GM18907 (cell line): ENCODE measurements at regions not wholly inside any gene's neighbourhood (a gene's known extent, or its start where the extent isn't known, plus 50 kb on each side); places are given as distances from the start of the nearest gene placed in this dataset.
"Not testable (repeated sequence)": the region's sequence is repeated elsewhere in the genome, so short reads cannot be mapped to it uniquely, and the experiment has no call there.

ENCODE experiments used
- ATAC-seq: cut with Tn5 transposase; IDR thresholded peaks from one replicate; pipeline ENCODE4 v1.9.1; 2021; ENCODE audit warnings: mild to moderate bottlenecking, moderate library complexity; ENCODE audit not compliant: unreplicated experiment

DNA sequence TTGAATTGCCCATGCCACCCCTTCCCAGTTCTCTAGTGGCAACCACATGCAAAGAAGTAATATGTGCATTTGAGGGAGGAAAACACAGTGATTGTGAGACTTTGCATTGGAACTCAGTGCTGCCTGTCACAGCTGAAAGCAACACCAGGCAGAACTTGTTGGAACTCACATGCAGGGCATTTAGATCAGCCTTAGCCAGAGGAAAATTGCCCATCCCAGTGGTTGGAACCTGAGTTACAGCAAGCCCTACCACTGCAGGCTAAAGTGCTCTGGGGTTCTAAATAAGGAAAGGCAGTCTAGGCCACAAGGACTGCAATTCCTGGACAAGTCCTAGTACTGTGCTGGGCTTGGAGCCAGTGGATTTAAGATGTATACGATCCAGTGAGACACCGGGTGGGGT, 245.3 kb upstream of the UFL1 start:
- ATAC-seq = no peak

DNA sequence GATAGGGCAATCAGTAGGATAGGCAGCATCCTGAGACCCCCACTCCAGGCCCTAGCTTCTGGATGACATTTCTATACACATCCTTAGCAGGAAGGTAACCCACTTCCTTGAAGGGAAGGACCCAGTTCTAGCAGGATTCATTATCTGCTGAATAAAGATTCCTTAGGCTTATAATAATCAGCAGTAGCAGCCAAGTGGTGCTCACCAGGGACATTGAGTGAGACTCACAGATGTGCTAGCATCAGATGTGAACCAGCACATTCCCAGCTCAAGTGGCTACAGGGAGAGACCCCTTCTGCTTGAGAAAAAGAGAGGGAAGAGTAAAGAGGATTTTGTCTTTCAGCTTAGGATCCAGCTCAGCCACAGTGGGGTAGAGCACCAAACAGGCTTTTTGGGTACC, 244.8 kb upstream of the UFL1 start:
- no peak for ATAC-seq

DNA sequence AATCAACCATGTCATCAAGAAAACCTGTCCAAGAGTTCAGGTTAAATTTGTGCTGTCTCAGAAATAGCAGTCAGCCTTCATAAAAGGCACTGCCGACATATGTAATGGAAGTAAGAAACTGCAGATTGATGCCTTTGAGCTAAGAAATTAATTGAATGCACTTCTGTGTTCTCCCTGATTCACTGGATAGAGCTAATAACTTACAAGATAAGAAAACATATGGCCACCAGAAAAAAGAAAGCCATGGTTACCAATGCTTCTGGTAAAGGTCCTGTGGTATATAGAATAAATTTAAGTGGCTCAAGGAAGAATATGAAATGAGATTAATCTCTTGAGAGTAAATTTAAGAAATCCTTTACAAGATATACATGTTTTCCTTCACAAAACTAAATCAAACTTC, 242.5 kb upstream of the UFL1 start:
- no peak for ATAC-seq

DNA sequence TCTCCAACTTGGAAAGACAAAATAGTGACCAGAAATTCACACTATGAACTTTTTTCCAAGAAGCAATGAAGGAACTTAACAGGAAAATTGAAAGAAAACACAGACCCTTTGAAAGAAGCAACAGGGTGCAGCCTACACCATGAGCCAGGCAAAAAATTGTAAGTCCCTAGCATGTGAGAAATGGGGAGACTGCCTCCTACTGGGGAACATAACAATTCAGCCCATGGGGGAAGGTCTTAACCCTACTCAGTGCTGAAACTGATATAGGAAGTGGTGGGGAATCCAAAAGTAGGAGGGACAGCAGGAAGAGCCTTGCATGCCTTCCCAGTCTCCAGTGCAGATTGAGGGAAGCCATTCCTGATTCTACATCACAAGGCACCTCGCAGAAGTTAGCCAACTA, 235.1 kb upstream of the UFL1 start:
- ATAC-seq = no peak

DNA sequence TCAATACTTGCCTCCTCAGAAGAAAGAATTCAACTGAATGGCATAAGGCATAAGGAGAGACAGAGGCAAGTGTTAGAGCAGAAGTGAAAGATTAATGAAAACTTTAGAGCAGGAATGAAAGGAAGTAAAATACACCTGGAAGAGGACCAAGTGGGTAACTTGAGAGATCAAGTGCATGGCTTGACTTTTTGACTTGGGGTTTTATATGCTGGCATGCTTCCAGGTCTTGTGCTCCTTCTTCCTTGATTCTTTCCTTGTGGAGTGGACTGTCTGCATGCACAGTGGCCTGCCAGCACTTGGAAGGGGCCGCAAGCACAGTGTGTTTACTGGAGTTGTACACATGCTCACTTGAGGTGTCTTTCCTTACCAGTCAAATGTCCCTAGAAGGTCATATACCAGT, 222.1 kb upstream of the UFL1 start:
- no peak for ATAC-seq

DNA sequence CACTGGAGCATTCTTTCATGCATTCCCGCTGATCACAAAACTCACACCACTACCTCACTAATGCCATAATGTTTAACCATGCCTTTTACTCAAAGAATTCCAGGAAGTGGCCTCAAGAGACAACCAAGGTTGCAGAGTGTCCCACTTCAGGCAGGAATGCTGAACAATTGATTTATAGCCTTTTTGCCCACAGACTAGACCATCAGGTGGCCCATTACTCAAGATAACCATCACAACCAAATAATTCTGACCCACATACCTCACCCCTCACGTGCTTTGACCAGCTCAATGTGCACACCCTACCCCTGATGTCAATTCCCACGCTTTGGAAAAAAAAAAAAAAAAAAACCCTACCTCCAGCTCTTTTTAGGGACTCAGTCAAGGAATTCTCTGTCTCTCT, 220.6 kb upstream of the UFL1 start:
- ATAC-seq = no peak

DNA sequence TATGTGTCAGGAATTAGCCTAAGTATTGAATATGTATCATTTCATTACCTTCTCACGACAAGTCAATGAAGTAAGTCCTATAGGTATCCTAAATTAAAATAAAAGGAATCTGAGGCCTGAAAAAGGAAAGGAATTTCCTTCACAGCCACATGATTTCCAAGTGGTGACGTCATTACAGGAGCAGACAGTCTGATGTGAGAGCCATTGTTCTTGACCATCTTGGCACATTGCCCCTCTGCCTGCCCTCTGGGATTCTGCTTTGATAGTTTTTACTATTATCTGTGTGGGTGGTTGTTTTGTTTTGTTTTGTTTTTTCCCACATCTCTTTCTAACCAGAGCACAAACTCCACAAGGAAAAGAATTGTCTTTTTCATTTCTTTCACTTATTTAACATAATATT, 219.8 kb upstream of the UFL1 start:
- no peak for ATAC-seq

DNA sequence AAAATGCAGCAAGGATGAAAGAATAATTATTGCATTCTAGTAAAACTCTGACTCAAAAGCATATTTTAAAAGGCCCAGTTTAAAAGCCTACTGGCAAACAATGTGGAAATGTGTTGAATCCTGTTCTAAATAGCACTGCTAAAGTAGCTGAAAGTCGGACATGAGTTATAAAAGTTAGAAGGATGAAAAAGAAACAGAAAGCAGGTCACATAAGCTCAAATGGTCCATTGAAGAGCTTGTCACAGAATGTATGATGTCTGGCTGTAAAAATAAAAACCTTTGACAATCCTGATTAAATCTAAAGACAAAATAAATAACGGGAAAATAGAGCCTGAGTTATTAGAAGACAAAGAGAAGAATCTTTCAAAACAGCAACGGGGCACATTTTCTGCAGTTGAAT, 218.6 kb upstream of the UFL1 start:
- no peak for ATAC-seq

DNA sequence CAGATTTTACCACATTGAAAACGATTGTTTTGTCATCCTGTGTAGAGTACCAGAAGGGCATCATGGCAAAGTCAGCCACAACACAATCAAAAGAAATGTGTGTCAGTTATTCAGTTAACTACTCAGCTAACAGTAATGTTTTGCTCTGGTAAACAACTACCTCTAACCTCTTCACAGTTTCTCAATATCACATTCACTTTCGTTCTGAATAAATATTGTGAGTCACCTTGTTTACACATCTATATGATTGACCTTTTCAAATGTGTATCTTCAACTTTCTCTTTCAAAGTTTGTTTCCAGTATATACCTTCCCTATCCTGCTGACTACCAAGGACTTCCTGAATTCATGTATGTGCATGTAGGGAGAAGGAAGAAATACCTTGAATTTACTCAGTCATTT, 216.6 kb upstream of the UFL1 start:
- ATAC-seq = peak; percentile 94

DNA sequence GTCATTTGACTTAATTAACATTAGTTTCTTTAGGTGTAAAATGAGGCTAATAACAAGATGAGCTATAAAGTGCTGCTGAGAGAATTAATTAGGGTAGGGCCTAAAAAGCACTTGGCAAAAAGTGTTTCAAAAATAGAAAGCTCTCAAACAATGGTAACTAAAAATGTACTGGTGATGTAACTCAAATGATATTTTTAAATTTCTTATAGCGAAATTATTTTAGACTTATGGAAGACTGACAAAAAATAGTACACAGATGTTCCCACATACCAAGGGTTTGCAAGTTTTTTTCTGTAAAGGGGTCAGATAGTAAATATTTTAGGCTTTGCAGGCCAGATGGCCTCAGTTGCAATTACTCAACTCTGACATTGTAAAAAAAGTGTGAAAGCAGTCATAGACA, 190.7 kb upstream of the UFL1 start:
- no peak for ATAC-seq

DNA sequence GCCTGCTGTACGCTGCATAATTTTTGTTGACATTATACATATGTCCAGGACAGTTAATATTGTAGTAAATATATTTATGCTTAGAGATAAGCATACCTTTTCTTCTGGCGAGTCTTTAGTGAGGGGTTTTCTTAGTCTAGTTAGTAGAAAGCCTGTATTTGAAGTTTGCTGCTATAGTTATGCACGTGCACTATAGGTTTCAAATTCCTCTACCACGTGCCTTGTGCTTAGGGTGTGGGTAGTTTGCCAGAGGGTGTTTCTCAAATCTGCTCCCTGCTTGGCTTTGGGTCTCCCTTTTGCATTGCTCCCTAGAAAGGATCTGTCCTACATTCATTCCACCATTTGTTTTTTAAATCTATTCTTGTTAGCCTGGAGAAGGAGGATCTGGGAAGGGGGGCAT, 181.4 kb upstream of the UFL1 start:
- no peak for ATAC-seq

DNA sequence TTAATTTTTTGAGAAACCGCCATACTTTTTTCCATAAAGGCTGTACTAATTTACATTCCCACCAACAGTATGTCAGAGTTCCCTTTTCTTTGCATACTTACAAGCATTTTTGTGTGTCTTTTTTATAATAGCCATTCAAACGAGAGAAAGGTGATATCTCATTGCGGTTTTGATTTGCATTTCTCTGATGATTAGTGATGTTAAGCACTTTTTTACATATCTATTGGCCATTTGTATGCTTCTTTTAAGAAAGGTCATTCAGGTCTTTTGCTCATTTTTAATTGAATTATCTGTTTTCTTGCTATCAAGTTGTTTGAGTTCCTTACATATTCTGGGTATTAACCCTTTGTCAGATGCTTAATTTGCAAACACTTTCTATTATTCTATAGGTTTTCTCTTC, 176.1 kb upstream of the UFL1 start:
- ATAC-seq = no peak

DNA sequence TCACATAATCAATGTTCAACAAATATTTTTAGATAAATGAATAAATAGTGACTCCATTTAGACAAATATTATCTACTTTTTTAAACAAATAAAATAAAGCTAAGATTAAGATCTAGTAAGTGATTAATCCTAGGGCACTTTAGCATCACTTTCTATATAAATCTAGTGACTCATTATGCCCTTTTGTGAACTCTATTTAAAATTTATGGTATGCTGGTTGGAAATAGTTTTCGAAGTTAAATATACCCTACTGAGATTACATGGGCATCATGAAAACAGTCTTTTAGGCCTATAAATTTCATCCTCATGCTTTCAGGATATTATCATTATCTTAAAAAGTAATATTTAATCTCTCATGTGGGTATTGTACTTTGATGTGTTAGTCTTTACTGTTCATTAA, 140.4 kb upstream of the UFL1 start:
- ATAC-seq = no peak

DNA sequence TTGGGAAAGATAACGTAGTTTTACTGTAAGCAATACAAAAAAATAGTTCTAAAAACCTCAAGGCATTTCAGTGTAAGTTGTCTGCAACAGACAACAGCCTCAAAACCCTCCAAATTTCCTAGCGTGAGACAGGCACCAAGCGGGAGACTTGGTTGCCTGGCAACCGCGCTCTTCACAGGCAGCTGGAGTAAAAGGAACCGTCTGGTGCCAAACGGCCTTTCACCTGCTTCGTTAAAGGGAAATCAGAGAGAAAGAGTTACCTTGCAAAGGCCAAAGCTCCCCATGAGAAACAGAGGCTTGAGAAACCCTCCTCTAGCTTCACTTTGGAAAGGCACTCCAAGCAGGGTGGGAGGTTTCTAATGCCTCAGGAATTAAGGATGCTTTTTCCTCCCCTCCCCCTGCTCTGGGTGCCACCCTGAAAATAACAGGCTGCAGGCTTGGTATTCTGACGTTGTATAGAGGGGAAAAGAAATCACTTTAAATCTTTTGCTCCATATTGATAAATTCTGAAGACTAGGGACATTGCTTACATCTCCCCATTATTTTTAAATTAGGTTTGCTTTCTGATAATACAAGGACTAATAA, 129.7 kb upstream of the UFL1 start:
- ATAC-seq = peak; percentile 62

DNA sequence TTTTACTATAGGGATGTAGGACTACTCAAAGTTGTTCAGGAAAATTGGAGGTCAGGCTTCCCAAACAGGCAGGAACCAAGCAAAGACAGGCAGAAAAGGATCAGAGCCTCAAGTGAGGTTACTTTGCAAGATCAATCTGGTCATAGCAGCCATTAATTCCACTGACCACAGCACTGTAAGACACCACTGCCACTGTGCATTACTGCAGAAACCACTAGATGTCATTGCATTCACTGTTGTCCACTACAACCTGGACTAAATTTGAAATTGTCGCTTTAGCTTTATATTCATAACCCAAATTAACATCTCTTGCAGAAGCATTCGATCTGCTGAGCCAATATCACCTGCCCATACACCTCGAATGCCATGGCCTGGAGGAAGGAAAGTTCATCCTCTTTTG, 126.9 kb upstream of the UFL1 start:
- peak; percentile 48 for ATAC-seq

DNA sequence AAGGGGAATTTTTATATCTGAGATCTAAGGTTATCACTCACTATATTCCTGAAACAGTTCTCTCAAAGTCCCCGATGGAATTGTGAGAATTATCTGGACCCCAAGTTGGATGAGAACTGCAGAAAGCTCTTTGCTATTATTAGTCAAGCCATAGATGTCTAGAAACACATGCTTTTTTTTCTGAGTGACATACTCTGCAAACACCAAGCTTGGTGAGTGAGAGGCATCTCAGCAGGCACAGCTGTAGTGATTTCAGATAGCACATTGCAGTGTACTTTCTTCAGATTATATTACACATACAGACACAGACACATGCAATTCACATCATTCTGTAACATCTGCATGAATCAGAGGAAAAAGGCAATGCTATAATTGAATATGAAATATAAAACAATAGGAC, 111.1 kb upstream of the UFL1 start:
- ATAC-seq = no peak

DNA sequence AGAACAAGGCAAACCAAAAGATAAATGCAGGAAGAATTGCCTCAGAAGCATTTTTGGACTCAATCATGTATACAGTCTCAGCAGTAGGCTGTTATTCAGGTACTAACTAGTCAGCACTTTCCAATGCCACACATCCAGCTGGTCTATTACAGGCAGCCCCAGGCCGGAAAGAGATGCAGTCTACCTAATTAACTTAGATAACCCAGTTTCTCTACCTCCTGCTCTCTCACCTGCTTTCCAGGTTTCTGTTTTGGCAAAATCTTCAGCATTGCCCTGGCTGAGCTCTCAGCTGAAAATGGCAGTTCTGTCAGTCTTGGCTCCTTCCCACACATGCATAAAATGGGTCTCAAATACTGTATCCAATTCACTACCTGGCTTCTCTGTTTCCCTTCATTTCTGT, 101.3 kb upstream of the UFL1 start:
- no peak for ATAC-seq

DNA sequence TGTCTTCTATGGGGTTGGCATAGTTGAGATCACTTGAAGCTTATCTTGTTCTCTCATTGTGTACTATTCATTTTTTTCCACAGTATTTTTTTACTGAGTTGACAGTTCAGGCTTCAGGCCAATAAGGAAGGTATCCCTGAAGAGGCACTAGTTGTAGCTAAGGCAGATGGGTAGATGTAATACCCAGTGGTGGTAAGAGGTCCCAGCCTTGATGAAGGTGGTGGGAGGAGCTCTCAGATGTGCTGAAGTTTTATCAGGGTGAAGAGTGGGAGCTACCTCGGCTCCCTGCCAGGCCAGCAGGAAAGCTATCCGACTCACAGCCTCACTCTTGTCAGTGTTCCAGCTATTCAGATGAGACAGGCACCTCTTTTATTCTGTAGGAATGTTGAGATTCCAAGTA, 87.7 kb upstream of the UFL1 start:
- ATAC-seq = no peak

DNA sequence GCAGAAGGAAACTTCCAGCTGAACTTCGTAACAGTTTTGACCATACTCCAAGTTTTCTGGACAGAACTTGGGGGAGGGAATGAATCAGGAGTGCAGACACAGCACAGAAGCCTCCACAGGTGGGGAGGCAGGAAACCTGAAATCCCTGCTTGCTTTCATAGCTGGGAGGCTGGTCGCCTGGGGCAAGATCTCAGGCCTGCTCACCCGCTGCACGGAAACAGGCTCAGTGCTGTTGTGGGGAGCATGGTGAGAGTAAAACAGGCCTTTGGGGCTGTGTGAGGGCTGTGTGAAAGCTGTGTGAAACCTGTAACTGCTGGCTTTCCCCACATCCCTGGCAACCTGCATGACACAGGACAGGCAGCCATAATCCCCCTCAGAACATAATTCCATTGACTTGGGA, 85.2 kb upstream of the UFL1 start:
- ATAC-seq = no peak

DNA sequence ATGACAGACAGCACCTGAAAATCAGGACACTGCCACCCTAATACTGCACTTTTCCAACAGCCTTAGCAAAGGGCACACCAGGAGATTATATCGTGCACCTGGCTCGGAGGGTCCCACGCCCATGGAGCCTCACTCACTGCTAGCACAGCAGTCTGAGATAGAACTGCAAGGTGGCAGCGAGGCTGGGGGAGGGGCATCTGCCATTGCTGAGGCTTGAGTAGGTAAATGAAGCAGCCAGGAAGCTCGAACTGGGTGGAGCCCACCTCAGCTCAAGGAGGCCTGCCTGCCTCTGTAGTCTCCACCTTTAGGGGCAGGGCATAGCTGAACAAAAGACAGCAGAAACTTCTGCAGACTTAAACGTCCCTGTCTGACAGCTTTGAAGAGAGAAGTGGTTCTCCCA, 84.4 kb upstream of the UFL1 start:
- ATAC-seq = not testable (repeated sequence)

DNA sequence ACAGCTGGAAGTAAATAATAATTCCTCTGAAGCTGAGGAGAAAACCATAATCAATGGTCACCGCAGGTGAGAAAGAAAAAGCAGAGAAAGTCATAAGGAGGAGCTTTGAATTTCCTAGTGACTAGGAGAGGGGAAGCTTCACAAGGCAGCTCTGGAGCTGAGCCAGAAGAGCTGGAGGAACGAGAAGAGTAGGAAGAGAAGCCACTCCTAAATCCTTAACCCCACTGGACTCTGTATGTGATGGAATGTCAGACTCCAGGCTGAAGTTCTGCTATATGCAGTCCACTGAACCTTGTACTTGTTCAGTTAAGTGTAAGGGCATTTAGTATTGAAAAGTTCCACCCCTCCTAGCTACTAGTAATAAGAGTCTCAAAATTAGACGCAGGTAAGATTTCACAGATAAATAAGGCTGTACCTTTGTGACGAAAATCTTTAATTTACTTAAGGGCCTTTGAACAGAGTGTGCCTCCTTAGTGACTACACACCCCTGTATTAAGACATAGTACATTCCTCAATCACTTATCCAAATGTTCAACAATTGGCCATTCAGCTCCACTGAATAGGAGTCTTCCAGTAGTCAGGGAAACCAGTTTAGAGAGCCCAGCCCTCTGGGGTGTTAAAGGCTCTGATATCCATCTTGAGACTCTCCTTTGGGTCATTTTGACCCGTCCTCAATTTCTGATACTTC, 71.4 kb upstream of the UFL1 start:
- ATAC-seq = no peak

DNA sequence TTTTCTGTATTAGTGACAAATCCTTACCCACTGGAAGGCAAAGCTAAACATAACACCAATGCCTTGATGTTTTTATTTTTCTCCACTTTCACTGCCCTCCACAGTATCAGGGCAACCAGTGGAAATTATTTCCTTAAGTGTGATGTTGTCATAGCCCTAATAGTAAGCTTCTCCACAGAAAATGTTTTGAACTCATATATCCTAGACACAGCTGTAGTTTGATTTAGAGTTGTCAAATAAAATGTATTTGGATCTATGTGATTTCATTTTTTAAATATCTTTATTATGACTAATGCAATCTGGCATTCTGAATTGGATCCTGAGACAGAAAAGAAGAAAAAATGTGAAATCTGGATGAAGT, 70.9 kb upstream of the UFL1 start:
- no peak for ATAC-seq

DNA sequence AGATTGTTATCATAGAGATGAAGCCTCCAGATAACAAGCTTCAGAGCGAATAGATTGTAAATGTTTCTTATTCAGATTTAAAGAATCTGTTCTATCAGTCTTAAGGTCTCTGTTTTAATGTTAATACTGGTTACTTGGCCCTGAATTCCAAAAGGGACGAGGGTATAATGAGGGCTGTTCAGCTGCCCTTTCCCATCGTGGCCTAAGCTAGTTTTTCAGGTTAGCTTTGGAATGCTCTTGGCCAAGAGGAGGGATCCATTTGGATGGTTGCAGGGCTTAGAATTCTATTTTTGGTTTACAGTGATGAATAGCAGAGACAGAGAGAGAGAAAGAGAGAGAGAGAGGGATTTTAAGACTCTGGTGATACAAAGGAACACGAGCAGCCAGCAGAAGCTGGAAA, 62.8 kb upstream of the UFL1 start:
- ATAC-seq = no peak
